GM12878 (cell line): ENCODE measurements at regions not wholly inside any gene's neighbourhood (a gene's known extent, or its start where the extent isn't known, plus 50 kb on each side); places are given as distances from the start of the nearest gene placed in this dataset.

Source experiments
- ATAC-seq: fragments of 200-7000 bp; cut with Tn5 transposase; 3 replicates; pipeline ENCODE4 v1.9.1; 2020; ENCODE audit warnings: mild to moderate bottlenecking, moderate library complexity
- BruUV-seq: library from RNA; stranded (reverse); fragments of 400-500 nt; replicated peaks from 2 replicates; lab custom pipeline; 2021; lab: Mats Ljungman, UMichigan
- CTCF ChIA-PET: fragments of 300-600 bp; sonication (Branson Sonifier 250); formaldehyde crosslinking; extraction: SDS; loops from one replicate; lab custom pipeline; 2021; ENCODE audit warnings: inconsistent platforms; lab: Yijun Ruan, JAX
- POLR2A ChIA-PET: fragments of 350-600 bp; formaldehyde crosslinking; extraction: SDS; loops from one replicate; lab custom pipeline; 2021; ENCODE audit warnings: inconsistent platforms; lab: Charles Lee
- RAD21 ChIA-PET: fragments of 300-600 bp; sonication (Branson Sonifier 250); formaldehyde crosslinking; loops from one replicate; lab custom pipeline; 2023; ENCODE audit warnings: antibody characterized with exemption; ENCODE audit not compliant: unreplicated experiment; lab: Charles Lee
- SMC1A ChIA-PET: fragments of 300-600 bp; sonication (Branson Sonifier 250); formaldehyde crosslinking; loops from one replicate; lab custom pipeline; 2023; ENCODE audit not compliant: unreplicated experiment, uncharacterized antibody; lab: Charles Lee
- DNase-seq: peaks from one replicate; pipeline ENCODE4 v3.0.0-alpha.2; 2011; ENCODE audit warnings: low read depth, low spot score
- FAIRE-seq: peaks from 3 replicates; lab custom pipeline; 2011; peaks lifted over from hg19 to GRCh38; lab: Jason Lieb, UNC
- H2AFZ ChIP-seq: 2 replicates; pipeline ENCODE4 v1.6.0; 2011; ENCODE audit warnings: low read depth, low read length, control low read depth; ENCODE audit not compliant: control insufficient read depth
- H3K27ac ChIP-seq: 2 replicates; pipeline ENCODE4 v1.5.1; 2011; ENCODE audit warnings: control low read depth; ENCODE audit not compliant: control insufficient read depth, insufficient read depth
- H3K27me3 ChIP-seq, 2 experiments: replicated peaks in 1 of 2; 2 replicates each; pipeline versions ENCODE4 v1.6.0 to v1.6.1; 2011; ENCODE audit warnings: low read length in 1 of 2; ENCODE audit not compliant: control insufficient read depth in 2 of 2, insufficient read depth in 2 of 2
- H3K36me3 ChIP-seq, 2 experiments: 2 replicates each; pipeline ENCODE4 v1.5.1; 2011; ENCODE audit warnings: low read length in 1 of 2; ENCODE audit not compliant: control insufficient read depth in 2 of 2, insufficient read depth in 2 of 2
- H3K4me1 ChIP-seq: 2 replicates; pipeline ENCODE4 v1.6.1; 2011; ENCODE audit warnings: mild to moderate bottlenecking, low read length, moderate library complexity, mixed read lengths; ENCODE audit not compliant: control insufficient read depth, insufficient read depth
- H3K4me2 ChIP-seq: 2 replicates; pipeline ENCODE4 v1.6.0; 2011; ENCODE audit warnings: control low read depth; ENCODE audit not compliant: control insufficient read depth, insufficient read depth
- H3K4me3 ChIP-seq: fragments of 200-600 bp; sonication (generic); 2 replicates; pipeline ENCODE4 v1.5.1; 2016
- H3K79me2 ChIP-seq: 2 replicates; pipeline ENCODE4 v1.6.0; 2011; ENCODE audit warnings: low read length; ENCODE audit not compliant: control insufficient read depth, insufficient read depth
- H3K9ac ChIP-seq: 2 replicates; pipeline ENCODE4 v1.8.0; 2011; ENCODE audit warnings: low read length, control low read depth, mixed read lengths; ENCODE audit not compliant: control insufficient read depth, insufficient read depth
- H3K9me3 ChIP-seq: replicated peaks from 3 replicates; pipeline ENCODE4 v1.5.1; 2011; ENCODE audit warnings: mild to moderate bottlenecking, low read length; ENCODE audit not compliant: control insufficient read depth, insufficient read depth
- H4K20me1 ChIP-seq: 2 replicates; pipeline ENCODE4 v1.6.0; 2011; ENCODE audit not compliant: control insufficient read depth, insufficient read depth
- ATF7 ChIP-seq: fragments of 450-650 bp; IDR thresholded peaks from 2 replicates; pipeline ENCODE4 v1.6.1; 2016; ENCODE audit warnings: low read depth, mild to moderate bottlenecking
- BCLAF1 ChIP-seq: fragments of 450-650 bp; IDR thresholded peaks from 2 replicates; pipeline ENCODE4 v1.6.1; 2017; ENCODE audit warnings: antibody characterized with exemption, mild to moderate bottlenecking, moderate library complexity
- CBX5 ChIP-seq: sonication (generic); IDR thresholded peaks from 2 replicates; pipeline ENCODE4 v1.6.1; 2016; ENCODE audit warnings: low read depth, moderate library complexity, mild to moderate bottlenecking, inconsistent platforms
- EZH2 ChIP-seq: IDR thresholded peaks from 2 replicates; pipeline ENCODE4 v1.6.1; 2012; ENCODE audit warnings: low read depth, mild to moderate bottlenecking, control low read depth, inconsistent platforms, low read length, borderline replicate concordance; ENCODE audit not compliant: control insufficient read depth
- POLR2AphosphoS5 ChIP-seq: IDR thresholded peaks from 2 replicates; pipeline ENCODE4 v1.6.1; 2011; ENCODE audit warnings: mild to moderate bottlenecking, low read length, inconsistent platforms
- RBBP5 ChIP-seq: fragments of 200-600 bp; sonication (generic); conservative IDR thresholded peaks from 2 replicates; pipeline ENCODE4 v1.6.1; 2016
- STAT3 ChIP-seq: IDR thresholded peaks from 2 replicates; pipeline ENCODE4 v1.6.1; 2011; ENCODE audit warnings: low read depth, low read length, improper control_type of control experiment
- TCF12 ChIP-seq: IDR thresholded peaks from 2 replicates; pipeline ENCODE4 v1.6.1; 2011; ENCODE audit warnings: low read depth, mild to moderate bottlenecking, low read length
- ZBTB11 ChIP-seq: fragments of 450-650 bp; formaldehyde crosslinking; IDR thresholded peaks from 2 replicates; pipeline ENCODE4 v1.5.0; 2022; ENCODE audit warnings: mild to moderate bottlenecking, missing genetic modification characterization
- WGBS: methylation state at CpG from one replicate; pipeline ENCODE4 v1.1.6; 2016; ENCODE audit warnings: low lambda C conversion rate; ENCODE audit not compliant: insufficient replicate concordance, insufficient coverage; ENCODE audit errors: missing lambda C conversion rate; 5-methylcytosine and 5-hydroxymethylcytosine counted together
- in situ Hi-C: fragments of 300-500 bp; cut with MboI; formaldehyde crosslinking; loops from 9 replicates; pipeline ENCODE4 v1.14.3; 2018; ENCODE audit warnings: mixed read lengths
- intact Hi-C: fragments of 100-400 bp; cut with micrococcal nuclease; formaldehyde crosslinking; loops from one replicate; pipeline ENCODE4 v1.14.2; 2022; ENCODE audit not compliant: unreplicated experiment

- TF ChIP-seq CBX5: no peak
- no peak for TF ChIP-seq TCF12
- TF ChIP-seq STAT3: no peak
- TF ChIP-seq POLR2AphosphoS5: no peak
- no peak for TF ChIP-seq ZBTB11 (CRISPR knock-in tag)
- TF ChIP-seq BCLAF1: no peak
- no peak for TF ChIP-seq EZH2
- TF ChIP-seq ATF7: no peak
- no peak for TF ChIP-seq RBBP5
- H3K9me3 ChIP-seq: no peaks in the 10 kb centered on the region; the same call in 2 of the 3 replicates
- 65% methylated on average over 4 of the region's 4 CpGs for WGBS
- no peaks in the 10 kb centered on the region for H4K20me1 ChIP-seq
- H3K79me2 ChIP-seq: no peaks in the 10 kb centered on the region
- no peak overlapping the region for H3K27ac ChIP-seq
- no peaks in the 10 kb centered on the region for H3K4me1 ChIP-seq
- intact Hi-C loops (no loop called here), in situ Hi-C loops (no loop called here)
- H3K36me3 ChIP-seq: no peaks in the 10 kb centered on the region
- RAD21 ChIA-PET: interaction anchor here (1.3 kb wide), 1 partner anchor 11 kb away, joined by 4 read pairs; no protein-coding TSS in a partner anchor
- H3K4me2 ChIP-seq: no peak overlapping the region
- FAIRE-seq (no peak), DNase-seq (no peak), ATAC-seq (no peak)
- no peak overlapping the region for H2AFZ ChIP-seq
- BruUV-seq: no TSS peak
- H3K9ac ChIP-seq: no peak overlapping the region
- H3K4me3 ChIP-seq: no peak overlapping the region
- H3K27me3 ChIP-seq: no peaks in the 10 kb centered on the region
- CTCF ChIA-PET: interaction anchor here (1.5 kb wide), 1 partner anchor 10 kb away, joined by 8 read pairs; no protein-coding TSS in a partner anchor
- POLR2A ChIA-PET: no interaction called here
- SMC1A ChIA-PET: interaction anchor here (0.9 to 1.7 kb wide), 4 partner anchors 9 to 238 kb away, joined by 3 to 4 read pairs (median 4); no protein-coding TSS in a partner anchor
Measured at GRCh38 chr2:147094077-147094476, 750.8 kb upstream of the ACVR2A start.
